OCI-LY3 (cell line): ENCODE measurements at regions not wholly inside any gene's neighbourhood (a gene's known extent, or its start where the extent isn't known, plus 50 kb on each side); places are given as distances from the start of the nearest gene placed in this dataset.

Experiments
- H2AFZ ChIP-seq: fragments of 200-600, 300-600 bp; shearing (Covaris generic); 2 replicates; pipeline ENCODE4 v1.6.0; 2014; ENCODE audit warnings: antibody characterized with exemption, low read depth, low read length
- H3K27ac ChIP-seq: fragments of 200-600, 300-600 bp; sonication (generic); 2 replicates; pipeline ENCODE4 v1.5.1; 2014; ENCODE audit warnings: mild to moderate bottlenecking, low read length, moderate library complexity, mixed read lengths
- H3K27me3 ChIP-seq: fragments of 200-600, 300-600 bp; sonication (generic); 2 replicates; pipeline ENCODE4 v1.6.1; 2014; ENCODE audit warnings: low read depth, low read length, mixed read lengths
- H3K36me3 ChIP-seq: fragments of 200-600, 300-600 bp; sonication (generic); replicated peaks from 2 replicates; pipeline ENCODE3; 2014; ENCODE audit warnings: low read depth, low read length, mixed read lengths
- H3K4me1 ChIP-seq: fragments of 300-600, 200-600 bp; sonication (generic); 2 replicates; pipeline ENCODE4 v1.6.1; 2014; ENCODE audit warnings: low read length, mixed read lengths
- H3K4me2 ChIP-seq: fragments of 200-600, 300-600 bp; sonication (generic); 2 replicates; pipeline ENCODE4 v1.6.1; 2014; ENCODE audit warnings: low read length, mixed read lengths
- H3K4me3 ChIP-seq: fragments of 300-600, 200-600 bp; sonication (generic); 2 replicates; pipeline ENCODE4 v1.5.1; 2014; ENCODE audit warnings: antibody characterized with exemption, mild to moderate bottlenecking, low read length, moderate library complexity
- H3K79me2 ChIP-seq: fragments of 300-600, 200-600 bp; shearing (Covaris generic); 2 replicates; pipeline ENCODE4 v1.6.1; 2014; ENCODE audit warnings: mild to moderate bottlenecking, low read length, mixed read lengths
- H3K9ac ChIP-seq: fragments of 300-600, 200-600 bp; shearing (Covaris generic); 2 replicates; pipeline ENCODE4 v1.6.0; 2014; ENCODE audit warnings: mild to moderate bottlenecking, low read length, moderate library complexity
- H3K9me3 ChIP-seq: fragments of 200-600, 300-600 bp; shearing (Covaris generic); 2 replicates; pipeline ENCODE4 v1.6.1; 2014; ENCODE audit warnings: low read length, mixed read lengths; ENCODE audit not compliant: insufficient read depth
- H4K20me1 ChIP-seq: fragments of 200-600, 300-600 bp; sonication (generic); 2 replicates; pipeline ENCODE4 v1.6.1; 2016; ENCODE audit warnings: low read length, mixed read lengths; ENCODE audit not compliant: insufficient read depth
- CTCF ChIP-seq: fragments of 200-600, 300-600 bp; sonication (generic); IDR thresholded peaks from 2 replicates; pipeline ENCODE4 v1.5.1; 2014; ENCODE audit warnings: antibody characterized with exemption, low read length, low read depth
- EZH2phosphoT487 ChIP-seq: fragments of 200-600 bp; shearing (Covaris generic); IDR thresholded peaks from 2 replicates; pipeline ENCODE4 v1.6.1; 2018; ENCODE audit warnings: antibody characterized with exemption, mixed run types, low read depth

- Histone ChIP-seq H3K36me3 (peaks cover 14% of the 10 kb centered on the region), H3K27me3 (no peaks in the 10 kb centered on the region), H4K20me1 (no peaks in the 10 kb centered on the region), H3K9ac (no peak overlapping the region), H3K9me3 (peaks cover 19% of the 10 kb centered on the region), H3K79me2 (peaks cover 31% of the 10 kb centered on the region), H2AFZ (no peak overlapping the region), H3K4me3 (no peak overlapping the region), H3K27ac (no peak overlapping the region), H3K4me1 (peaks cover 48% of the 10 kb centered on the region), H3K4me2 (no peak overlapping the region)
- no peak for TF ChIP-seq EZH2phosphoT487
- TF ChIP-seq CTCF = peak; percentile 81
These were observed 64.2 kb upstream of the ABL1 start for GRCh38 chr9:130770679-130771442.

- H3K27ac ChIP-seq = no peak overlapping the region
- peaks cover 20% of the 10 kb centered on the region for H3K9me3 ChIP-seq
- H3K9ac ChIP-seq = no peak overlapping the region
- H3K36me3 ChIP-seq = peaks cover 15% of the 10 kb centered on the region
- no peak for TF ChIP-seq CTCF
- no peak for TF ChIP-seq EZH2phosphoT487
- H3K79me2 ChIP-seq = peaks cover 20% of the 10 kb centered on the region
- H3K4me1 ChIP-seq = peaks cover 34% of the 10 kb centered on the region
- no peaks in the 10 kb centered on the region for H3K27me3 ChIP-seq
- H3K4me3 ChIP-seq = no peak overlapping the region
- H3K4me2 ChIP-seq = no peak overlapping the region
- no peaks in the 10 kb centered on the region for H4K20me1 ChIP-seq
- no peak overlapping the region for H2AFZ ChIP-seq
These were observed 62.9 kb upstream of the ABL1 start for GRCh38 chr9:130772185-130772584.

- Histone ChIP-seq H3K4me1 (peaks cover 14% of the 10 kb centered on the region), H4K20me1 (no peaks in the 10 kb centered on the region), H3K27me3 (no peaks in the 10 kb centered on the region), H3K4me2 (peak overlapping the region; percentile 49; the same call in 1 of the 2 replicates), H3K9ac (no peak overlapping the region), H3K9me3 (peaks cover 20% of the 10 kb centered on the region), H3K4me3 (no peak overlapping the region), H2AFZ (no peak overlapping the region), H3K27ac (no peak overlapping the region), H3K36me3 (peaks cover 15% of the 10 kb centered on the region), H3K79me2 (peaks cover 5% of the 10 kb centered on the region; the same call in 1 of the 2 replicates)
- TF ChIP-seq EZH2phosphoT487 = no peak
- no peak for TF ChIP-seq CTCF
These were observed 60.9 kb upstream of the ABL1 start for GRCh38 chr9:130774183-130774582.

GRCh38 chr9:130775336-130775991, 59.6 kb upstream of the ABL1 start:
- H3K4me1 ChIP-seq = peaks cover 14% of the 10 kb centered on the region
- no peak overlapping the region for H3K9ac ChIP-seq
- peaks cover 5% of the 10 kb centered on the region; the same call in 1 of the 2 replicates for H3K79me2 ChIP-seq
- TF ChIP-seq CTCF = no peak
- no peak for TF ChIP-seq EZH2phosphoT487
- no peak overlapping the region for H2AFZ ChIP-seq
- H3K9me3 ChIP-seq = peaks cover 20% of the 10 kb centered on the region
- no peak overlapping the region for H3K27ac ChIP-seq
- H3K27me3 ChIP-seq = no peaks in the 10 kb centered on the region
- peaks cover 15% of the 10 kb centered on the region for H3K36me3 ChIP-seq
- no peaks in the 10 kb centered on the region for H4K20me1 ChIP-seq
- H3K4me3 ChIP-seq = 0 out of 2 replicates have a peak overlapping the region, but pooled peaks have one; percentile 22
- no peak overlapping the region for H3K4me2 ChIP-seq
